ENCODE measurements at regions not wholly inside any gene's neighbourhood (a gene's known extent, or its start where the extent isn't known, plus 50 kb on each side); places are given as distances from the start of the nearest gene placed in this dataset.

- Histone ChIP-seq H3K36me3 (ENCODE audit: insufficient read depth, low read length) (no peaks in the 10 kb centered on the region), H3K27me3 (ENCODE audit: insufficient read depth, low read depth, low read length) (no peaks in the 10 kb centered on the region), H3K9me3 (ENCODE audit: low read length) (no peaks in the 10 kb centered on the region), H3K79me2 (replicated peaks; ENCODE audit: insufficient read depth, low read length) (no peaks in the 10 kb centered on the region), H4K20me1 (ENCODE audit: insufficient read depth) (no peaks in the 10 kb centered on the region), H2AFZ (ENCODE audit: low read depth, low read length) (no peak overlapping the region), H3K4me3 (ENCODE audit: low read length) (no peak overlapping the region), H3K9me2 (ENCODE audit: insufficient read depth, low read length) (no peaks in the 10 kb centered on the region), H3K27ac (ENCODE audit: low read length) (no peak overlapping the region), H3K9ac (ENCODE audit: low read length) (no peak overlapping the region), H3K4me2 (ENCODE audit: low read length) (no peak overlapping the region), H3F3A (ENCODE audit: insufficient read depth, low read length, poor library complexity, severe bottlenecking) (no peaks in the 10 kb centered on the region)
- TF ChIP-seq CTCF (IDR thresholded peaks at IDR 0.05; ENCODE audit: poor library complexity, severe bottlenecking) (no peak), REST (IDR thresholded peaks at IDR 0.05; ENCODE audit: borderline replicate concordance) (no peak), SMC3 (conservative IDR thresholded peaks at IDR 0.05; ENCODE audit: poor library complexity) (no peak)
These were observed 300.6 kb upstream of the ECI2 start for GRCh38 chr6:4435981-4436445.

GRCh38 chr6:4434655-4435054 lies 299.3 kb upstream of the ECI2 start:
- no peaks in the 10 kb centered on the region for H4K20me1 ChIP-seq (ENCODE audit: insufficient read depth)
- no peak overlapping the region for H3K4me3 ChIP-seq (ENCODE audit: low read length)
- no peak overlapping the region for H3K9ac ChIP-seq (ENCODE audit: low read length)
- H2AFZ ChIP-seq (ENCODE audit: low read depth, low read length): no peak overlapping the region
- H3K9me3 ChIP-seq (ENCODE audit: low read length): no peaks in the 10 kb centered on the region
- H3K36me3 ChIP-seq (ENCODE audit: insufficient read depth, low read length): no peaks in the 10 kb centered on the region
- no peaks in the 10 kb centered on the region for H3K27me3 ChIP-seq (ENCODE audit: insufficient read depth, low read depth, low read length)
- no peak overlapping the region for H3K27ac ChIP-seq (ENCODE audit: low read length)
- no peaks in the 10 kb centered on the region for H3K9me2 ChIP-seq (ENCODE audit: insufficient read depth, low read length)
- TF ChIP-seq RAD21 (conservative IDR thresholded peaks at IDR 0.05): no peak
- no peak for TF ChIP-seq POLR2AphosphoS5 (IDR thresholded peaks at IDR 0.05)
- no peak for TF ChIP-seq CTCF (IDR thresholded peaks at IDR 0.05; ENCODE audit: poor library complexity, severe bottlenecking)
- TF ChIP-seq EZH2 (IDR thresholded peaks at IDR 0.05; ENCODE audit: borderline replicate concordance, insufficient read depth, low read length, poor library complexity, severe bottlenecking): no peak
- TF ChIP-seq EP300 (conservative IDR thresholded peaks at IDR 0.05; ENCODE audit: poor library complexity, severe bottlenecking): no peak
- TF ChIP-seq MXI1 (conservative IDR thresholded peaks at IDR 0.05; ENCODE audit: poor library complexity, severe bottlenecking): no peak
- no peak for TF ChIP-seq SMC3 (conservative IDR thresholded peaks at IDR 0.05; ENCODE audit: poor library complexity)
- no peaks in the 10 kb centered on the region for H3F3A ChIP-seq (ENCODE audit: insufficient read depth, low read length, poor library complexity, severe bottlenecking)
- no peaks in the 10 kb centered on the region for H3K79me2 ChIP-seq (replicated peaks; ENCODE audit: insufficient read depth, low read length)
- H3K4me2 ChIP-seq (ENCODE audit: low read length): no peak overlapping the region
